ENCODE measurements at regions not wholly inside any gene's neighbourhood (a gene's known extent, or its start where the extent isn't known, plus 50 kb on each side); places are given as distances from the start of the nearest gene placed in this dataset.

DNA sequence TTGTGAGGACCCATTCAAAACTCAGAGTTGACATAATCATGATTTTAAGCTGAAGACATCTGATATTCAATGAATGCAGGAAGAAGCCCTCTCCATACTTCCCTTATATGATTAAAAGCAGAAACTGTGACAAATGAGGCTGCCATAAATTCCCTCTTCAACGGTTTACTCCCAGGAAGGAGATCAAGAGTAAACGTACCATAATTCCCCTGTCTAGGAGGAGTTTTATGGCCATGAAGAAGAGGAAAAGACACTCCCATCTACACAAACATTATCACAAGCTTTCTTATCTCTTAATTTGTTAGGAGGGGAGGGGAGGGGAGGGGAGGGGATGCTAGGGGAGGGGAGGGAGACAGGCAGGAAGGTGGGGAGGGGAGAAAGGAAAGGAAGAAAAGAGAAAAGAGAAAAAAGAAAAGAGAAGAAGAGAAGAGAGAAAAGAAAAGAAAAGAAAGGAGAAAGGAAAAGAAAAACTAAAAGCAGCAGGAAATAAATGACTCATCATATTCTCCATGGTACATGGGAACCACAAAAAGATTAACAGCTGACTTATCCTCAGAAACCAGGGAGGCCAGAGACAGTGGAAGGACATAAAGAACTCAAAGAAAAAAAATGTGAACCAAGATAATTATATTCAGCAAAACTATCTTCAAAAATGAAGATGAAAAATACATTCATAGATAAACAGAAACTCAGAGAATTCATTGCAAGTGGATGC is 121.6 kb downstream of the ALOX5 start (continued):
- no peak for TF ChIP-seq ZNF507 (tag; conservative IDR thresholded peaks at IDR 0.05)
- TF ChIP-seq ETV6 (IDR thresholded peaks at IDR 0.05; ENCODE audit: borderline replicate concordance in 1 of 2, low read depth in 2 of 2, low read length in 1 of 2): no peak; a peak in 1 of 4 replicates
- TF ChIP-seq ETV6 (CRISPR knock-in tag; IDR thresholded peaks at IDR 0.05; ENCODE audit: borderline replicate concordance): no peak
- TF ChIP-seq, protein P1, sequence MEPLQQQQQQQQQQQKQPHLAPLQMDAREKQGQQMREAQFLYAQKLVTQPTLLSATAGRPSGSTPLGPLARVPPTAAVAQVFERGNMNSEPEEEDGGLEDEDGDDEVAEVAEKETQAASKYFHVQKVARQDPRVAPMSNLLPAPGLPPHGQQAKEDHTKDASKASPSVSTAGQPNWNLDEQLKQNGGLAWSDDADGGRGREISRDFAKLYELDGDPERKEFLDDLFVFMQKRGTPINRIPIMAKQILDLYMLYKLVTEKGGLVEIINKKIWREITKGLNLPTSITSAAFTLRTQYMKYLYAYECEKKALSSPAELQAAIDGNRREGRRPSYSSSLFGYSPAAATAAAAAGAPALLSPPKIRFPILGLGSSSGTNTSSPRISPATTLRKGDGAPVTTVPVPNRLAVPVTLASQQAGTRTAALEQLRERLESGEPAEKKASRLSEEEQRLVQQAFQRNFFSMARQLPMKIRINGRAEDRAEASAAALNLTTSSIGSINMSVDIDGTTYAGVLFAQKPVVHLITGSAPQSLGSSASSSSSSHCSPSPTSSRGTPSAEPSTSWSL (CRISPR knock-in tag; IDR thresholded peaks at IDR 0.05; ENCODE audit: borderline replicate concordance): no peak
- TF ChIP-seq YY1 (IDR thresholded peaks at IDR 0.05; ENCODE audit: borderline replicate concordance in 1 of 3, control insufficient read depth in 1 of 3, extremely low read depth in 1 of 3, insufficient read depth in 3 of 3, insufficient read length in 1 of 3, insufficient replicate concordance in 2 of 3, low read depth in 1 of 3, low read length in 2 of 3): no peak
- no peak for TF ChIP-seq PHF8 (IDR thresholded peaks at IDR 0.05; ENCODE audit: borderline replicate concordance, low read length)
- TF ChIP-seq CHD4 (IDR thresholded peaks at IDR 0.05; ENCODE audit: insufficient read depth, insufficient replicate concordance, low read depth, low read length, poor library complexity, severe bottlenecking): no peak
- no peak for TF ChIP-seq STAG1 (CRISPR knock-in tag; IDR thresholded peaks at IDR 0.05; ENCODE audit: borderline replicate concordance)
- no peak for TF ChIP-seq MBD2 (IDR thresholded peaks at IDR 0.05; ENCODE audit: borderline replicate concordance, low read depth)
- TF ChIP-seq TCFL5 (CRISPR knock-in tag; conservative IDR thresholded peaks at IDR 0.05): no peak
- TF ChIP-seq GTF2F1 (IDR thresholded peaks at IDR 0.05; ENCODE audit: low read depth, low read length): no peak
- TF ChIP-seq DDX20 (tag; IDR thresholded peaks at IDR 0.05; ENCODE audit: low read depth): no peak
- TF ChIP-seq E2F3 (CRISPR knock-in tag; IDR thresholded peaks at IDR 0.05): no peak
- no peak for TF ChIP-seq ZNF639 (CRISPR knock-in tag; conservative IDR thresholded peaks at IDR 0.05 in 1 of 2, IDR thresholded peaks at IDR 0.05 in 1 of 2)
- no peak for TF ChIP-seq FOXP1 (CRISPR knock-in tag; IDR thresholded peaks at IDR 0.05)
- TF ChIP-seq ATF4 (CRISPR knock-in tag; IDR thresholded peaks at IDR 0.05): no peak
- no peak for TF ChIP-seq HDAC8 (tag; IDR thresholded peaks at IDR 0.05)
- no peak for TF ChIP-seq PHF20 (IDR thresholded peaks at IDR 0.05; ENCODE audit: partially characterized antibody)
- no peak for TF ChIP-seq ZNF717 (CRISPR knock-in tag; IDR thresholded peaks at IDR 0.05)
- peak; percentile 71; the same call in 1 of the 2 replicates for TF ChIP-seq PHB2 (IDR thresholded peaks at IDR 0.05; ENCODE audit: low read depth)
- no peak for TF ChIP-seq SMARCB1 (IDR thresholded peaks at IDR 0.05; ENCODE audit: insufficient read length, low read depth)
- TF ChIP-seq ZFP91 (CRISPR knock-in tag; IDR thresholded peaks at IDR 0.05): no peak

All from K562 (cell line).